HG02938 (cell line): ENCODE measurements at regions not wholly inside any gene's neighbourhood (a gene's known extent, or its start where the extent isn't known, plus 50 kb on each side); places are given as distances from the start of the nearest gene placed in this dataset.

ENCODE experiments used
- ATAC-seq: cut with Tn5 transposase; IDR thresholded peaks from one replicate; pipeline ENCODE4 v1.9.1; 2021; ENCODE audit warnings: mild to moderate bottlenecking, moderate library complexity; ENCODE audit not compliant: unreplicated experiment

GRCh38 chr2:129248198-129248597 is 731.3 kb upstream of the RAB6C start:
- no peak for ATAC-seq

- ATAC-seq: no peak
These were observed 726.5 kb upstream of the RAB6C start for GRCh38 chr2:129252781-129253460.

- no peak for ATAC-seq
These were observed 726.0 kb upstream of the RAB6C start for GRCh38 chr2:129253461-129253812.

- ATAC-seq: no peak
These were observed 724.7 kb upstream of the RAB6C start for GRCh38 chr2:129254718-129255117.

- ATAC-seq: no peak
These were observed 723.7 kb upstream of the RAB6C start for GRCh38 chr2:129255610-129256313.

GRCh38 chr2:129256642-129257041 is 722.8 kb upstream of the RAB6C start:
- ATAC-seq: no peak

- no peak for ATAC-seq
These were observed 716.5 kb upstream of the RAB6C start for GRCh38 chr2:129262934-129263333.

- ATAC-seq: no peak
These were observed 715.5 kb upstream of the RAB6C start for GRCh38 chr2:129263939-129264338.

GRCh38 chr2:129267559-129267958 is 711.9 kb upstream of the RAB6C start:
- no peak for ATAC-seq

GRCh38 chr2:129273266-129274037 is 706.0 kb upstream of the RAB6C start:
- ATAC-seq: no peak

- no peak for ATAC-seq
These were observed 705.4 kb upstream of the RAB6C start for GRCh38 chr2:129274038-129274415.

GRCh38 chr2:129274918-129275317 is 704.5 kb upstream of the RAB6C start:
- no peak for ATAC-seq

- ATAC-seq: no peak
These were observed 703.8 kb upstream of the RAB6C start for GRCh38 chr2:129275706-129276105.

- no peak for ATAC-seq
These were observed 702.4 kb upstream of the RAB6C start for GRCh38 chr2:129276978-129277584.

GRCh38 chr2:129277585-129277981 is 701.9 kb upstream of the RAB6C start:
- ATAC-seq: no peak

GRCh38 chr2:129281791-129282530 is 697.5 kb upstream of the RAB6C start:
- ATAC-seq: no peak

- no peak for ATAC-seq
These were observed 694.5 kb upstream of the RAB6C start for GRCh38 chr2:129285012-129285411.

- no peak for ATAC-seq
These were observed 686.1 kb upstream of the RAB6C start for GRCh38 chr2:129293326-129293725.

- ATAC-seq: no peak
These were observed 683.1 kb upstream of the RAB6C start for GRCh38 chr2:129296396-129296795.

- no peak for ATAC-seq
These were observed 682.7 kb upstream of the RAB6C start for GRCh38 chr2:129296806-129297205.

- ATAC-seq: no peak
These were observed 682.0 kb upstream of the RAB6C start for GRCh38 chr2:129297430-129297829.
